HuH-7.5 (cell line): ENCODE measurements at regions not wholly inside any gene's neighbourhood (a gene's known extent, or its start where the extent isn't known, plus 50 kb on each side); places are given as distances from the start of the nearest gene placed in this dataset.
"Not testable (repeated sequence)": the region's sequence is repeated elsewhere in the genome, so short reads cannot be mapped to it uniquely, and the experiment has no call there.

Experiments
- DNase-seq: peaks from one replicate; pipeline ENCODE4 v3.0.0; 2011; ENCODE audit warnings: low spot score

GRCh38 chr6:170147832-170148708 is 142.8 kb downstream of the DLL1 start:
- DNase-seq, result no peak

GRCh38 chr6:170147056-170147787 is 143.7 kb downstream of the DLL1 start:
- no peak for DNase-seq

GRCh38 chr6:170146640-170147039 is 144.2 kb downstream of the DLL1 start:
- DNase-seq, result no peak

- not testable (repeated sequence) for DNase-seq
Measured at GRCh38 chr6:170146131-170146530, 144.7 kb downstream of the DLL1 start.

GRCh38 chr6:170145716-170146115 is 145.2 kb downstream of the DLL1 start:
- not testable (repeated sequence) for DNase-seq

GRCh38 chr6:170145272-170145592 is 145.6 kb downstream of the DLL1 start:
- DNase-seq, result no peak

- no peak for DNase-seq
Measured at GRCh38 chr6:170144571-170145271, 146.2 kb downstream of the DLL1 start.

- DNase-seq, result no peak
Measured at GRCh38 chr6:170143401-170144150, 147.3 kb downstream of the DLL1 start.

- no peak for DNase-seq
Measured at GRCh38 chr6:170142559-170142958, 148.3 kb downstream of the DLL1 start.

GRCh38 chr6:170141061-170141460 is 149.8 kb downstream of the DLL1 start:
- not testable (repeated sequence) for DNase-seq

- no peak for DNase-seq
Measured at GRCh38 chr6:170140129-170140528, 150.7 kb downstream of the DLL1 start.

- no peak for DNase-seq
Measured at GRCh38 chr6:170139531-170139930, 151.3 kb downstream of the DLL1 start.

GRCh38 chr6:170139046-170139445 is 151.8 kb downstream of the DLL1 start:
- not testable (repeated sequence) for DNase-seq

GRCh38 chr6:170137911-170138910 is 152.7 kb downstream of the DLL1 start:
- DNase-seq, result no peak

GRCh38 chr6:170137176-170137891 is 153.5 kb downstream of the DLL1 start:
- DNase-seq, result no peak

- no peak for DNase-seq
Measured at GRCh38 chr6:170136541-170137175, 154.2 kb downstream of the DLL1 start.

- no peak for DNase-seq
Measured at GRCh38 chr6:170135821-170136471, 154.9 kb downstream of the DLL1 start.

- no peak for DNase-seq
Measured at GRCh38 chr6:170135461-170135820, 155.4 kb downstream of the DLL1 start.
